ENCODE measurements at regions not wholly inside any gene's neighbourhood (a gene's known extent, or its start where the extent isn't known, plus 50 kb on each side); places are given as distances from the start of the nearest gene placed in this dataset.

- no peak for TF ChIP-seq CTCF (IDR thresholded peaks at IDR 0.05; ENCODE audit: insufficient read depth, low read length, poor library complexity, severe bottlenecking)
- TF ChIP-seq EZH2phosphoT487 (conservative IDR thresholded peaks at IDR 0.05; ENCODE audit: low read length): no peak
Observed at GRCh38 chr17:69872675-69873262, 202.3 kb upstream of the KCNJ16 start.

All from SU-DHL-6 (cell line).